Renal cortical epithelial cell (primary cell): ENCODE measurements at regions not wholly inside any gene's neighbourhood (a gene's known extent, or its start where the extent isn't known, plus 50 kb on each side); places are given as distances from the start of the nearest gene placed in this dataset.

Source experiments
- DNase-seq: peaks from one replicate; pipeline ENCODE4 v3.0.0-alpha.2; 2011; ENCODE audit warnings: low read depth

DNA sequence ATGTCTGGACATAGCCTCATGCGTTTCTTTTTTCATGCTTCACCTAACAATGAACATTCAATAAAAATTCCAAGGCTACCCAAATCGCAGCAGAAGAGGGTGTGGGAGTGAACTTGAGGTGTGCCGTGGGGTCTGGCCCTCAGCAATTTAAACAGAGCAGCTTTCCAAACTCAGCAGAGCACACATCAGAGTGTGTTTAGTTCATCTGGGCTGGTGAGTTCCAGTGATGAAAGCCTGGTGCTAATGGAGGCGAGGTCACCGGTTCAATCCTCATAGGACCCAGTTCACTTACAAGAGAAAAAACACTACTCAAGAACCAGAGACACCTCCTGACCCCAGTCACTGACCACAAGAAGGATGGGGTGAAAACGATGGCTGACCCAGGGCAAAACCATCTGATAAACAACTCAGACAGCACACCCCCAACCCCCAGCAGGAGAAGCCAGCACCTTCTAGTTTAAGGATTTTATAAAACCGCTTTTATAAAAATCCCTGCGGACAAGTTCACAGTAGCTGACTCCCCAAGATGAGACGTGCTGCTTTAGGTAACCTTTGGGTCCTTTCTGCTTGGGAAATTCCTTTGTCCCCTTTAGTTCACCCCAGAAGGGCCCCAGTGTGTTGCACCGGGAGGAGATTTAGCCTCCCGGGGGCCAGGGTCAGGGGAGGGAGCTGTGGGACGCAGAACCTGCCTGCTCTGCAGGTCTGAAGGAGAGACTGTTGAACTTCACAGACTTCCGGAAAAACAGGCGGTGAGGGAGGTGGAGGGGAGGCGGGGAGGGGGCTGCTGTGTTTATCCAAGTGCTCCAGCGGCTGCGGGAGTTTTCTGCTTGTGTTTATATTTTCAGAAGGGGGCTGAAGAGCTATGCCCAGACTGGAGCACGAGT is 152.7 kb upstream of the SOX11 start:
- DNase-seq: peak; percentile 5

DNA sequence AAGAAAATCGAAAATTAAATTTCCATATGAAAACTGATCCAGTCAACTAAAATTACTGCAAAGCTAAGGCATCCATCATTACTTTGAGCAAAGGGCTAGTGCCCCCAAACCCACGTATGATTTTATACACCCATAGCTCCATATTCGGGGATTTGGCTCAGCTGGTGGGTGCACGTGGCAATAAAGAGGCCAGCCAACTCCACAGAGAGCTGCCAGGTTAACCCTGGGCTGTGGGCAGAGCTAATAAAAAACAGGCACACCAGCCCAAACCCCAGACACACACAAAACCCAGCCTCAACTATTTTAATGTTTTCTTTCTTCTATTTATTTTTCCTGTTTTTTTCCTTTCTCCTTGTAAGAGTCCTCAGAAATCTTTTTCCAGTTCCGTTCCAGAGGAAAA is 151.3 kb upstream of the SOX11 start:
- DNase-seq: no peak

DNA sequence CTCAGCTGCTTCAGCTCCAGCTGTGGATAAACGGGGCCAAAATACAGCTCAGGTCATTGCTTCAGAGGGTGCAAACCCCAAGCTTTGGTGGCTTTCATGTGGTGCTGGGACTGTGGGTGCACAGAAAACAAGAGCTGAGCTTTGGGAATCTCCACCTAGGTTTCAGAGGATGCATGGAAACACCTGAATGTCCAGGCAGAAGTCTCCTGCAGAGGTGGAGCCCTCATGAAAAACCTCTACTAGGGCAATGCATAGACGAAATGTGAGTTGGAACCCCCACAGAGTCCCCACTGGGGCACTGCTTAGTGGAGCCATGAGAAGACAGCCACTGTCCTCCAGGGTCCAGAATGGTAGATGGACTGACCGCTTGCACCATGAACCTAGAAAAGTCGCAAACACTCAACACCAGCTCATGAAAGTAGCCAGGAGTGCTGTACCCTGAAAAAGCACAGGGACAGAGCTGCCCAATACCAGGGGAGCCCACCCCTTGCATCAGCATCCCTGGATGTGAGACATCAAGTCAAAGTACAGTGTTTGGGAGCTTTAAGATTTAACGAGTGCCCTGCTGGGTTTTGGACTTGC is 147.9 kb upstream of the SOX11 start:
- no peak for DNase-seq

DNA sequence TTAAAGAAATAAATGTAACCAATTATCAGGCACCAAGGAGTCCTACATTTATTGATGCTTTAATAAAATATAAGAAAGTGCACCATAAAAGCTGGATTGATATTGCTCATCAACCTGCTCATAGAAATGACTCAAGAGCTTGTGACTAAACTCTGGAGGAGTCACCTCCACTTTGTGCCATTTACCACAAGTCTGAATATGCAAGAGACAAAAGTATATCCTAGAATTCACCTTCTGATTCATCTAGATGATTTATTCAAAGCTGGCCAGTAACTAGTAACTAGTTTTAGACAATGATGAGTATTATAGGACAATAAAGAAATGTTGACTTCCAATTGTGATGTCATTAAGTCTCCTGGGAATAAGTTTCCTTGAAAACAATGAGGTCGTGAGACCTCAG is 146.0 kb upstream of the SOX11 start:
- DNase-seq: peak; percentile 49

DNA sequence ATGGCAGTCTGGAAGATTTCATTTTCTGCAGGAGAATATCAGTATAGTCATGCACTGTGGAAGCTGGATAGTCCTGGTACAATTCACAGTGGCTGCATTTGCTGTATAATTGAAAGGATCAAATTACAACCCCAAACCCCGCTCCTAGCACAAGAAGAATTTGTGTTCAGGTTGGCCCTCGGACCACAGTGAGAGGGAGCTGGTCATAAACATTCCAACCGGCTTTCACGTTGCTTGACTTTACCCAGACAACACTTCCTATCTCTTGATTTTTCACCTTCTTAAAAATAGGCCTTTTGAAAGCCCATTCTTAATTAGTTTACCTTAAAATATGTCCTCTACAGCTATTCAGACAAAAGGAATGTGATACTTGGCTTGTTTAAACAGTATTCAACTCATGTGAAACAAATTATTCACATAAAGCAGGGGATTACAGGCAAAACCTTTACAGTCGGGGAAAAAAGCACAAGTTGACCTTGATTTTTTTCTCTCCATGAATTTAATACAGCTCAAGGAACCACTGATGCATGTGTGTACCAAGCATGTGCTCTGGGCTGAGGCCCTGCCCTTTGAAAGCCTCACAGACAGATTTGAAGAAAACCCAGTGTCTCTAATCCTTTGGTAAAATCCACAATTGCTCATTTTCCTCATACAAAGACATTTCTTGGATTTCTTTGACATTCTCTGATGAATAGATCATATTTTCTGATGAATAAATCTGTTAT is 143.0 kb upstream of the SOX11 start:
- DNase-seq: peak; percentile 62

DNA sequence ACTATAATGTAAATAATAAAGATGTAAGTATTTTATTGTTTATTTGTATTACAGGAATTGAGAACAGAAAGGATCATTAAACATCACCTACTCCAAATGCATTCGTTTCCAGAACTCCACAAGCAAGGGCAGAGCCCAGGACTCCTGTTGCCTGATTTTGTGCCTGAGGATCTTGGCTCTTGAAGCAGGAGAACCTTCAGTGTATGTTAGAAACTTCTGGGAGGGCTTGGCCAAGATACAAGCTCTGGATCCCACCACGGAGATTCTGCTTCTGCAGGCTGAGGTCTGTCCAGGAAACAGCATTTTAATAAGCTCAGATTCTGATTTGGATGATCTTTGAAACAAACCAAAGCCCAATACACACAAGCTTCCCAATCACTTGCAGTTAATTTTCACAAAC is 142.4 kb upstream of the SOX11 start:
- DNase-seq: no peak

DNA sequence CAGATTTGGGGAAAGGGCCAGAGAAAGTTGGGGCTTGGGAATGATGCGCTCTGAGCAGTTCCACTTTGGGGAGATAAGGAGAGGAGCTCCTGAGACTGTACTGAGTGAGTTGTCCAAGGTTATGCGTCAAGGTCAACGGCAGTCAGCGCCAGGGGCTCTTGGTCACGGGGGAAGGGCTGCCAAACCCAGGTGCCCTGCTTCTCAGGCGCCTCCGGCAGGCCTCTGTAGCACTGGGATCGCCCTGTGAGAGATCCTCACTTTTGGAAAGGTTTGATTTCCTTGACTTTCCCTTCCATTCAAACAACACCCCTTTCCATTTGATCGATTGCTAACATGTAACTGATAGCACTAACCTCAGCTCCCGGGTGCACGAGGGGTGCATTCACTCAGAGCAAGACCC is 136.5 kb upstream of the SOX11 start:
- DNase-seq: no peak

DNA sequence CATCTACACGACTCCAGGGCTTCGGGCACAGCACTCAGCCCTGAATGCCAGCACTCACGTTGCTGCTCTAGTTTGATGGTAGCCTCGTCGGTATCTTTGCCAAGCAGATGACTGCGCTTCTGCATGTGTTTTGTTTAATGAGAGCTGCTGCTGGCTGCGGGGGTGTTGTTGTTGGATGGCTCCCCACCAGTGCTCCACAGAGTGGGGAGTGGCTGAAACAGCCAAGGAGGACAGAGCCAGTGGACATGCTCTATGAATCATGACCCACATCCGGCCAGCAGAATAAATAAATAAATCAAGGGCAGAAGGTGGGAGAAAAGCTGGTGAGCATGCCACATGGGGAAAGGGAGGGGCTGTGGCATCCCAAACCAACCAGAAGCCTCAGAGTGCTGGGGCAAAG is 131.2 kb upstream of the SOX11 start:
- DNase-seq: peak; percentile 43

DNA sequence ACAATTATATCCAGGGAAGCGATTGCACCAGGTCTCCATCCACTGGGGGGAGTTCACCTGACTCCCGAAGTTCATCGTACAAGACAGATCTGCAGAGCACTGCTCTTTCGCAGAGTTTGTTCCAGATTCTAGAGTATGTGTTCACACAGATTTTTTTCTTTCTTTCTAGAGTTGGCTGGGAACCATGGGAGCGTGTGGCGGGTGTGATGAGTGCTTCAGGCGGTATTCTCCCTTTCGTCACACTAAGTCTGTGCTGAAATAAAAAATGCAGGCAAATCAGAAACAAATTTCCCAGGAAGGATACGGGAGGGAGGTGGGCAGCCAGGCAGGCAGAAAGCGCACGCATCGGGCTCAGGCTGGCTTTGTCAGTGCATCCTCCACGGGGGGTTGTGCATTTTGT is 129.8 kb upstream of the SOX11 start:
- no peak for DNase-seq

DNA sequence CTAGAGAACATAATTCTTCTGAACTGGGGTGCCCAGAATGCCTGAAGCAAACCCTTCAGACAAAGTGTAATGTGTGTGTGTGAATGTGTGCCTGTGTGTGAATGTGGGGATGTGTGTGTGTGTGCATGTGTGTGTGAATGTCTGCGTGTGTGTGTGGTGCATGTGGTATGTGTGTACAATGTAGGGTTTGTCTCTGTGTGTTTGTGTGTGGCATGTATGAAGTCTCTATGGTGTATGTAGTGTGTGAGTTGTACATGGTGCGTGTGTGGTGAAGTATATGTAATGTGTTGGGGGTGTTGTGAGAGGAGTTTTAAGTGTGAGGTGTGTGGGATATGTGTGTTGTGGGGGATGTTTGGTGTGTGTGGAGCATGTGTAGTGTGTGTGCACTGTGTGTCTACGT is 129.3 kb upstream of the SOX11 start:
- DNase-seq: no peak

DNA sequence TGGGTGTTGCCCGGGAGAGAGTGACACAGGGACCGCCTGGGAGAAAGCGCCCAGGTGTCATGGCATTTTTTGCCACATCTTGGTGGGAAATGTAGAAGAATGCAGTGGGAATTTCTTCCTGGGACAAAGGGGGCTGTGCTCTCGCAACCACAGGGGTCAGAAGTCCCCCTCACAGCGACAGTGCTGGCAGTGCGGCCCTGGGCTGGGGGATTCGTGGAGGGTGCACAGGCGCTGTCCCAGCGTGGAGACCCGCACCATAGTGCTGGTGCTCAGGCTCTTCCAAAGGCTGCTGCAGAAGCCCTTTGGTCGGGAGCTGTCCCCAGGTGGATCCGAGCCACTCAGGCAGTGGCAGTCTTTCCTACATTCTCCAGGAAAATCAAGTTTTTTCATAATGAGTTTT is 128.8 kb upstream of the SOX11 start:
- DNase-seq: no peak

DNA sequence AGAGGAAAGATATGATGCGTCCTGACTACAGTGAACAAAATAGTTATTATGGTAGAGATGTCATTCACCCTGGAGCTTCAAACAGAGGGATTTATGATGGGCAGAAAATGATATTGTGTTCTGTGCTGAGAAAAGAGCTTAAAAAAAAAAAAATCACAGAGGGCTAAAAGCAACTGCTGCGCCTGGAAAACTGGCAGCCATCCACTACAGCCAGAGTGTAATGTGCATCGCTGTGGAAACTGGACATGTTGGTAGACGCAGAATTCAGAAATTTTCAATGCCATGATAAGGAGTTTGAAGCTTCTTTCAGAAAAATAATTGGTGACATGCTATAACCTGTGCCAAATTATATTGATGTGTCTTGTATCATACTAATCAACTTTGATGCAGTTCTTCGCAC is 122.9 kb upstream of the SOX11 start:
- DNase-seq: no peak

DNA sequence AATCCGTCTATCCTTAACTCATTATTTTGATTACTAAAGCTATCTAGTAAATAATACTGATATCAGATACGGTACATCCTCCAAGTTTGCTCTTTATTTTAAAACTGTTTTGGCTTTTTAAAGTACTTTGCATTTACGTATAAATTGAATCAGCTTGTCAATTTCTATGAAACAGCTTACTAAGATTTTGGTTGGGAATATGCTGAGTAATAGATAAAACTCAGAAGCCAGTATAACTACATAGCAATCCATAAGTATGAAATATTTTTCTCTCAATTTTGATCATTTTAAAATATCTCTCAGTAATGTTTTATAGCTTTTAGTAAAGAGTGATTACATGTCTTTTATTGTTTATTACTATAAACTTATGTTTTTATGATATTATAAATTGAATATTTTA is 116.2 kb upstream of the SOX11 start:
- DNase-seq: no peak

DNA sequence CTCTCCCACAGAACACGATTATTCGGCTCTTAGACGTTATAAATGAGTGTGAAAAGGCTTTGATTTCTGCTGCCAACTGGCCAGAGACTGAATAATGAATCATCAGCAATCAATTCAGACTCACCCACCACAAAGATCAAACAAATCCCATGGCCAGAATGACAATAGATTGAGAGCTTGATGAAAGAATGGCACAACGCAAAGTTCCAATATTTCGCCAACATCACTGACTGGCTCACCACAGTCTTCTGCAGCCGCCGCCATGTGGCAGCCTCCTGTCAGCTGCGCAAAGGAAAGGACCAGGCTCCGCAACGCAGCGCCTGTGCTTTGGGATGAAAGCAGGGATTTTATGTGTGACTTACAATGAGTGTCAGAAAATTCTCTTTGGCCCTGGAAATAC is 104.4 kb upstream of the SOX11 start:
- DNase-seq: no peak

DNA sequence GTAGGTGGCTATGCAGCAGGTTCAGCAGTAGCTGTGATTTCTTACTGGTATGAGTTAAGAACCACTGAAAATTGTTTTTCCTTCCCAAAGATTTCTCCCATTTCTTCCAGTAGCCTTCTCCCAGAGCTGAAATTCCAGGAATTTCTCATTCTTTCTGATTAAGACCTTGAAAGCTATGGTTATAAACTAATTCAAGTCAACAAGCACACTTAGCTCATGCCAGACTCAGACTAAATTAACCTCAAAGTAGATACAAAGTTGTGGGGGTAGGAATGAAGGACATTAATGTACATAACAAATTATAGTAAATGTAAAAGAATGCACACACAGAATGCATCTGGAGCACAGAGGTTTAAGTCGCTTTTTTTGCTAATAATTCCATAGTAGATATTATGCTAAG is 103.6 kb upstream of the SOX11 start:
- DNase-seq: no peak

DNA sequence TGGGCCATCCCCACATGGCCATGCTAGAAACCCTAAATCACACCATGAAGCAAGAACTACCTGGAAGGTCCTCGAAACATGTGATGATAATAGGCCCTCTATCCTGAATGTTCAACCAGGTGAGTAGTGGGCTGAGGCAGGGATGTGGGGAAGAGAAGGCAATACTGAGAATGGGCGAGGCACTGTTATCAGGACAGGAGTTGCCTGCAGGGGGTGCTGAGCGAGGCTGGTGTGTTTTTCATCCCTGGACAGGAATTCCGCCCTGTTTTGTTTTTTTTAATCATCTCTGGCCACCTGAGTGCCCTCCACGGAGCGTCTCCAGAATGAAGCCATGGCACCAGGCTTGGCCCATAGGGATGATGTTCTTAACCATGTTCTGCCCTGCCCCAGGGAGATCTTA is 103.0 kb upstream of the SOX11 start:
- no peak for DNase-seq

DNA sequence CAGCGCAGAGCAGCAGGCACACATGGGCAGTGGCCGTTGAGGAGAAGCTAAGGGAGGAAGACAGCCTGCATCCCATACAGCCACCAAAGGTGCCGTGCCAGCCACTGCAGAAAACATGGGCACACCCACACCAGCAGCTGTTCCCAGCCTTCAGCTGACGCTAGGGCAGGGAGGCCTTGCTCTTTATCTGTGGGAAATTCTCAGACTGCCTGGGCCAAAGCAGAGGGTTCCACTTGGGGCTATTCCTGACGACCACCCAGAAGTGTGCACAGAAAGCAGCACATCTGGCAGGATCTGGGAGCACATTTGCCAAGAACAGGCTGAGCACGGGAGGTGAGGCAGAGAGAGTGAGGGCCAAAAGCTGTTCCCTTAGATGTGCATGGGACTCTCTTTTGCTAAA is 101.3 kb upstream of the SOX11 start:
- DNase-seq: no peak

DNA sequence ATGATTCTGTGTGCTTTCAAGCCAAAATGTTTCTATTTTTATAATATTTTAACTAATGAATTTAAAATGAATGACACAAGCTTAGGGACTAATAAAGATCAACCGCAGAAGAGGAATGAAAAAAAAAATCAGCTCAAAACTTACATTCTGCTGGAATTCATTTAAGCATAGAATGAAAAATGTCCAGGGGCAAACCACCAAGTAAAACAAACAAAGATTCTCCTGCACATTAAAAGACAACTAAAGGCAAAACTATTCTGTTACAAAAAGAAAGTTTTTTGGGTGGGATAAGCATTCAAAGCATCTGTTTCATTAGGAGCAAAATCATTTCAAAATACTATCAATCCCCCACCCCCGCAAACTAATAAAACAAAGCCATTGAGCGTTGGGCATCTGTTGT is 99.3 kb upstream of the SOX11 start:
- DNase-seq: no peak

DNA sequence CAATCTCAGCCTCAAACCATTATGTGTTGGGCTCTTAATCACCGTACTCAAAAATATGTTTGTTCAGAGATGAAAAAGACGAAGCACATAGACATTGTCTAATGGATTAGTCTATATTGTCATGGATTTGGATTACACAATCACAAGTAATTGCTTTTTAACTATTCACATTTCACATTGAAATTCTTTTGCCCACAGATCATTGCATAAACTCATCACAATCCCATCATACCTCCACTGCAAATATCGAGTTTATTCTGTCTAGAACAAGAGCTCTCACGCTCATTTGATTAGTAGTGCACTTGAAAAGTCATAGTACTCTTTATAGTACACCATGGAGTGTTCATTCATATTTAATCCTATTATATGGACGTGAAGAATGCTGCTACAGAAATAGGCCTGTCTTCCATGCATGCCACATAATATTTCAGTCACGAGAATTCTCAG is 97.9 kb upstream of the SOX11 start:
- no peak for DNase-seq

DNA sequence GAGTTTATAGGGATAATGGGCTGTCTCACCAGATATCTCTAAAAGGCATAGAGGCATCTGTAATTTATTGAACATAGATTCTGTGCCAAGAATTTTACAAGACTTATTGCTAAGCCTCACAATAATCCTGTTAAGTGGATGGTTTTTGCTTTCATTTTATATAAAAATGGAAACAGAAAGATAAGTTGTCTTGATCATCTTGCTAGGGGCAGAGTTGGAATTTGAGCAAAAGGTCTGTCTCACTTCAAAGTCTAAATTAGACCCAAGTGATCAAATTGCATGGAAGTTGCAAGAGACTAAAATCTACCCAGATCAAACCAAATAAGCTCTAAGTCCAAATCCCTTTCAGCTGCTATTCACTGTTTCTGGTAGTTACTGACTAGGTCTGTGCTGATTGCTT is 95.3 kb upstream of the SOX11 start:
- DNase-seq: no peak

DNA sequence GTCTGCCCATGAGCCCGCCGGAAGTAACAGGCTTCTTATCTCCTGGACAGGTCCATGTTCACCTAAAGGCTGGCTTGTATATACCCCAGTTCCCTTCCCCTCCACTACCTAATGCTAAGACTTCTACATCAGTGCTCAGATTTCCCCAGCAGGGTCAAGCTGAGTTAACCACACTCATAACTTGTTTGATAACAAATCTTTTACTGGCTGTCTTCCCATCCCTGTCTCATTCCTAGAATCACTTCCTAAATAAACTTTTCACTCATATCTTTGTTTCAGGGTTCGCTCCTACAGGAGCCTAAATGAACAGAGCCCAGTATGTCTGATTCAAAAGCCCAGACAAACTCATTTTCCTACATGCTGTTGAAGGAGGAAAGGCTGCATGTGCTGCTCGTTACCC is 94.0 kb upstream of the SOX11 start:
- DNase-seq: no peak

DNA sequence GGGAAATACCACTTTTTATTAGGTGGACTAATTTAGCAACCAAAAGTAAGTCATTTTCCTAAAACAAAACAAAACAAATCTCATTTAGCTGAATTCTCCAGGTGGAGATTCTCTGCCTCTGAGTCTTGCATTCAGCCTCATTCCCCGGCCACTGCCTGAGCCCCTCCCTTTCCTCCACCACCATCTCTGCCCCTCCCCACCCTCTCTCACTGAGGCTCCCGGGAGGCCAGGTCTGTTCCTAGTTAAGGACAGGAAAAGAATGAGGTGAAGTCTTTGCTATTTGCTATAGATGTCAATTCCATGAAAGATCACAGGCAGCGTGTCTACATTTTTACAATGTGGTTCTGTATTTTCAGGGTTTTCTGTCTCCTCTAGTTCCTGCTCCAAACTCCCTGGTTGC is 83.0 kb upstream of the SOX11 start:
- no peak for DNase-seq

DNA sequence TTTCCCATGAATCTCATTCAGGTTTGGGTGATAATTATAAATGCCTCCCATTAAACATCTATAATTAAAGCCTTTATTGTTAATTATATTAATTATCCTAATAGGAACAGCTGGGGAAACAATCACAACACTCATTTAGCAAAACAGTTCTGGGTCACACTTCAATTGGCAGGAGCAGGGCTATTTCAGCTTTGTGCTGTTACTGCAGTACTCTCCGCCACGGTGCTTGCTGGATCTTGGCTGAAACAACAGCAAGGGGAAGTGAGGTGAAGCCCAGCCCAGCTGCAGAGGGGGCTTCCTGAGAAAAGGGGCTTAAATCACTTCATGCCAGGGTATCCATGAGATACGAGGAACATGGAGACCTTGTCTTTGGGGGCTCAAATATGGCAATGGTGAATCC is 79.5 kb upstream of the SOX11 start:
- no peak for DNase-seq
